ENCODE measurements at regions not wholly inside any gene's neighbourhood (a gene's known extent, or its start where the extent isn't known, plus 50 kb on each side); places are given as distances from the start of the nearest gene placed in this dataset.
"Not testable (repeated sequence)": the region's sequence is repeated elsewhere in the genome, so short reads cannot be mapped to it uniquely, and the experiment has no call there.

- DNase-seq (ENCODE audit: insufficient read length, low spot score) (no peak), FAIRE-seq (no peak)
- no peak for TF ChIP-seq CTCF (IDR thresholded peaks at IDR 0.05; ENCODE audit: insufficient read depth, missing control alignments)
Observed at GRCh38 chr1:233461847-233462246, 134.3 kb downstream of the MAP3K21 start.

GRCh38 chr1:233463333-233463732 is 135.8 kb downstream of the MAP3K21 start:
- no peak for DNase-seq (ENCODE audit: insufficient read length, low spot score)
- no peak for FAIRE-seq
- no peak for TF ChIP-seq CTCF (IDR thresholded peaks at IDR 0.05; ENCODE audit: insufficient read depth, missing control alignments)

DNA sequence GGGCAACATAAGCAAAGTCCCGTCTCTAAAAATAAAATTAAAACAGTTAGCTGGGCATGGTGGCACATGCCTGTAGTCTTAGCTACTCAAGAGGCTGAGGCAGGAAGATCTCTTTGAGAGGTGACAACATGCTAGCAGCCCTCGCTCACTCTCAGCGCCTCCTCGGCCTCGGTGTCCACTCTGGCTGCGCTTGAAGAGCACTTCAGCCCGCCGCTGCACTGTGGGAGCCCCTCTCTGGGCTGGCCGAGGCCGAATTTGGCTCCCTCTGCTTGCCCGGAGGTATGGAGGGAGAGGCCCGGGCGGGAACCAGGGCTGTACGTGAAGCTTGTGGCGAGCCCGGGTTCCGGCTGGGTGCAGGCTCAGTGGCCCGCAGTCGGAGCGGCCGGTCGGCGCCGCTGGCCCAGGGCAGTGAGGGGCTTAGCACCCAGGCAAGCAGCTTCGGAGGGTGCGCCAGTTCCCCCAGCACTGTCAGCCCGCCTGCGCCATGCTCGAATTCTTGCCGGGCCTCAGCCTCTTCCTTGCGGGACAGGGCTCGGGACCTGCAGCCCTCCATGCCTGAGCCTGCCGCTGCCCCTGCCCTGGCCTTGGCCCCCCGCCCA is 138.3 kb downstream of the MAP3K21 start:
- DNase-seq (ENCODE audit: insufficient read length, low spot score) (no peak), FAIRE-seq (no peak)
- TF ChIP-seq CTCF (IDR thresholded peaks at IDR 0.05; ENCODE audit: insufficient read depth, missing control alignments) = no peak

DNA sequence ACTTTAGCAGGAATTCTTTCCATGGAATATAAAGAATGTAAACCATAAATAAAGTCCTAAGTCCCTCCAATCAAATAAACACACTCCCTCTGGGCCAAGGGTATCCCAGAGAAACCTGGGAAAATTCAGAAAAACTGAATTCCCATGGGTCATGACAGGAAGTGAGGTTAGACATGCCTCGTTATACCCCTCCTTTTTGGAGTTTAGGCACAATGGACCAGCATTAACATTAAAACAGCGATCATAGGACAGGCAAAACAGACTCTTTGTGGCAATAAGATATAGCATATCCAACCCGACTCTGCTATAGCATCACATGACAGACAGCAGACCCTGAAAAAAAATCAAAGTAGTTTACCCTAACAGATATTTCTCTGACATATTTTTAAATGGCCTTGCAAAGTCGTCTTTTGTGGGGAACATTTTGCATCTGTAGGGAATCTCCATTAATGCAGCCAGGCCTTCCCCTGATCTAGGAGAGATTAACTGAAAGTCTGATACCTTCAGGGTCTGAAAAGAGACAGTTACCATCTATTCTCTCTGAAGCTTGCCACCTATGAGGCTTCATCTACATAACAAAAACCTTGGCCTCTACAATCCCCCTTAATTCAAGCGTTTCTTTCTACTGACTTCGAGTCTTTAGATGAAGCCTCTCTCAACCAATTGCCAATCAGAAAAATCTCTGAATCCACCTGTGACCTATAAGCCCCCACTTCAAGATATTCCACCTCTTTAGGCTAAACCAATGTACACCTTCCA is 143.0 kb upstream of the KCNK1 start:
- no peak for FAIRE-seq
- no peak for TF ChIP-seq CTCF (IDR thresholded peaks at IDR 0.05; ENCODE audit: insufficient read depth, missing control alignments)
- DNase-seq (ENCODE audit: insufficient read length, low spot score) = no peak

DNA sequence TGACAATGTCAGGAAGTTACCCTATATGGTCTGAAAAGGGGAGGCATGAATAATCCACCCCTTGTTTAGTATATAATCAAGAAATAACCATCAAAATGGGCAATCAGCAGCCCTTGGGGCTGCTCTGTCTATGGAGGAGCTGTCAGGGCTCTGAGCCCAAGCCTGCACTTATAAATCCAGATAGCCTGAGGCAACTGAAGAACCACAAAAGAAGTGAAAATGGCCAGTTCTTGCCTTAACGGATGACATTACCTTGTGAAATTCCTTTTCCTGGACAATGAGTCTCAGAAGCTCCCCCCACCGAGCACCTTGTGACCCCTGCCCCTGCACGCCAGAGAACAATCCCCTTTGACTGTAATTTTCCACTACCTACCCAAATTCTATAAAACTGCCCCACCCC is 142.1 kb upstream of the KCNK1 start:
- DNase-seq (ENCODE audit: insufficient read length, low spot score); FAIRE-seq: not testable (repeated sequence)

- not testable (repeated sequence) for FAIRE-seq; DNase-seq (ENCODE audit: insufficient read length, low spot score)
Observed at GRCh38 chr1:233472796-233473195, 141.1 kb upstream of the KCNK1 start.

DNA sequence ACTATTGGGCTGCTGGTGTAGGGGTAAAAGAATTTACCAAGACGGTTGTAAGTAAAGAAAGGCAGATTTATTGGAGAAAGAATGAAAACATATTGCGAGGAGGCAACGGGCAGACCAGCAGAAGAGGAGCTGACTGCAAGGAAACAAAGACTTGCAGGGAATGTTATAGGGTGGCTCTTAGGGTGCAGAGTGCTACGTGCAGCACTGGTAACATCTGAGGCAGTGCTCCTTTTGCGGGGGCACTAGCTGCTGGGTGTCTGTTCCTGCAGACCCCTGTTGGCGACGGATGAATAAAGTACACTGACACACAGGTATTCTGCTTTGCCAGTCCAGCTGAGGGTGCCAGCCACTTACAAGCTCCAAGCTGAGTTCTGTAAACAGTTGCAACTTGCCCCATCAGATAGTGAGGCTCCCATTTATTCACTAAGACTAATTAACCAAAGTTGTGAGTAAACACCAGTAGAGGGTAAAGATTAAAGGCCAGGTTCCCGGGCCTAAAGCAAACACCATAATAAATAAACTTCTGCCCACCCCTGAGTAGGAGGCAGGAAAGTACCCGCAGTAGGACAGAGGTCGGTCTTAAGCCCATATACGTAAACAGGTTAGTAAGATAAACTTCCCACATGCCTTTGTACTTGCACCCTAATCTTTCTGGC is 140.2 kb upstream of the KCNK1 start:
- no peak for FAIRE-seq
- TF ChIP-seq CTCF (IDR thresholded peaks at IDR 0.05; ENCODE audit: insufficient read depth, missing control alignments) = no peak
- no peak for DNase-seq (ENCODE audit: insufficient read length, low spot score)

GRCh38 chr1:233477359-233477758 is 136.5 kb upstream of the KCNK1 start:
- DNase-seq (ENCODE audit: insufficient read length, low spot score) (no peak), FAIRE-seq (no peak)
- no peak for TF ChIP-seq CTCF (IDR thresholded peaks at IDR 0.05; ENCODE audit: insufficient read depth, missing control alignments)
